ENCODE measurements at regions not wholly inside any gene's neighbourhood (a gene's known extent, or its start where the extent isn't known, plus 50 kb on each side); places are given as distances from the start of the nearest gene placed in this dataset.

GRCh38 chr5:117261948-117262571 is 687.4 kb upstream of the SEMA6A start:
- no peak for DNase-seq

- peak; percentile 61 for DNase-seq
Measured at GRCh38 chr5:117255211-117256027, 680.8 kb upstream of the SEMA6A start.

GRCh38 chr5:117252566-117252965 is 677.9 kb upstream of the SEMA6A start:
- DNase-seq = no peak

GRCh38 chr5:117249086-117249815 is 674.6 kb upstream of the SEMA6A start:
- no peak for DNase-seq

- no peak for DNase-seq
Measured at GRCh38 chr5:117246424-117246823, 671.8 kb upstream of the SEMA6A start.

GRCh38 chr5:117245130-117245529 is 670.5 kb upstream of the SEMA6A start:
- DNase-seq = no peak

- no peak for DNase-seq
Measured at GRCh38 chr5:117242028-117242427, 667.4 kb upstream of the SEMA6A start.

GRCh38 chr5:117236941-117237340 is 662.3 kb upstream of the SEMA6A start:
- no peak for DNase-seq

- no peak for DNase-seq
Measured at GRCh38 chr5:117235786-117236185, 661.2 kb upstream of the SEMA6A start.

GRCh38 chr5:117230375-117230774 is 655.8 kb upstream of the SEMA6A start:
- DNase-seq = no peak

- no peak for DNase-seq
Measured at GRCh38 chr5:117220730-117221129, 646.1 kb upstream of the SEMA6A start.

GRCh38 chr5:117218789-117219188 is 644.2 kb upstream of the SEMA6A start:
- no peak for DNase-seq

GRCh38 chr5:117212866-117213265 is 638.2 kb upstream of the SEMA6A start:
- no peak for DNase-seq

GRCh38 chr5:117210796-117211195 is 636.2 kb upstream of the SEMA6A start:
- DNase-seq = no peak

GRCh38 chr5:117209479-117209878 is 634.9 kb upstream of the SEMA6A start:
- DNase-seq = no peak

- no peak for DNase-seq
Measured at GRCh38 chr5:117207088-117207668, 632.6 kb upstream of the SEMA6A start.

GRCh38 chr5:117205894-117206293 is 631.3 kb upstream of the SEMA6A start:
- DNase-seq = no peak

- DNase-seq = peak; percentile 28
Measured at GRCh38 chr5:117204926-117205869, 630.6 kb upstream of the SEMA6A start.

GRCh38 chr5:117204404-117204803 is 629.8 kb upstream of the SEMA6A start:
- DNase-seq = no peak

- no peak for DNase-seq
Measured at GRCh38 chr5:117203584-117203983, 629.0 kb upstream of the SEMA6A start.

- peak; percentile 34 for DNase-seq
Measured at GRCh38 chr5:117201001-117201400, 626.4 kb upstream of the SEMA6A start.

- DNase-seq = no peak
Measured at GRCh38 chr5:117195076-117195475, 620.5 kb upstream of the SEMA6A start.

Measured in eye (tissue), 1 donor.